GM21360 (cell line): ENCODE measurements at regions not wholly inside any gene's neighbourhood (a gene's known extent, or its start where the extent isn't known, plus 50 kb on each side); places are given as distances from the start of the nearest gene placed in this dataset.
"Not testable (repeated sequence)": the region's sequence is repeated elsewhere in the genome, so short reads cannot be mapped to it uniquely, and the experiment has no call there.

Experiments used
- ATAC-seq: cut with Tn5 transposase; IDR thresholded peaks from one replicate; pipeline ENCODE4 v1.9.1; 2021; ENCODE audit warnings: mild to moderate bottlenecking, moderate library complexity; ENCODE audit not compliant: unreplicated experiment

- peak; percentile 89 for ATAC-seq
These were observed 598.7 kb downstream of the SOX5 start for GRCh38 chr12:23350808-23351207.

GRCh38 chr12:23352670-23353069, 596.8 kb downstream of the SOX5 start:
- no peak for ATAC-seq

- ATAC-seq, result no peak
These were observed 594.7 kb downstream of the SOX5 start for GRCh38 chr12:23354800-23355199.

- ATAC-seq, result no peak
These were observed 593.0 kb downstream of the SOX5 start for GRCh38 chr12:23356440-23356839.

- no peak for ATAC-seq
These were observed 592.4 kb downstream of the SOX5 start for GRCh38 chr12:23356927-23357708.

GRCh38 chr12:23359975-23360701, 589.3 kb downstream of the SOX5 start:
- ATAC-seq, result no peak

- no peak for ATAC-seq
These were observed 587.5 kb downstream of the SOX5 start for GRCh38 chr12:23361971-23362370.

GRCh38 chr12:23368590-23368989, 580.9 kb downstream of the SOX5 start:
- ATAC-seq, result no peak

GRCh38 chr12:23375621-23376020, 573.8 kb downstream of the SOX5 start:
- no peak for ATAC-seq

- no peak for ATAC-seq
These were observed 573.2 kb downstream of the SOX5 start for GRCh38 chr12:23376238-23376637.

- ATAC-seq, result no peak
These were observed 568.9 kb downstream of the SOX5 start for GRCh38 chr12:23380419-23381100.

- not testable (repeated sequence) for ATAC-seq
These were observed 560.6 kb downstream of the SOX5 start for GRCh38 chr12:23388898-23389297.

- not testable (repeated sequence) for ATAC-seq
These were observed 560.2 kb downstream of the SOX5 start for GRCh38 chr12:23389315-23389714.

GRCh38 chr12:23399402-23399933, 550.0 kb downstream of the SOX5 start:
- no peak for ATAC-seq

GRCh38 chr12:23415180-23415579, 534.3 kb downstream of the SOX5 start:
- ATAC-seq, result no peak

- ATAC-seq, result no peak
These were observed 527.9 kb downstream of the SOX5 start for GRCh38 chr12:23421556-23421955.

- no peak for ATAC-seq
These were observed 526.3 kb downstream of the SOX5 start for GRCh38 chr12:23423097-23423687.

- ATAC-seq, result no peak
These were observed 525.7 kb downstream of the SOX5 start for GRCh38 chr12:23423796-23424195.

GRCh38 chr12:23424685-23425084, 524.8 kb downstream of the SOX5 start:
- ATAC-seq, result no peak

- ATAC-seq, result no peak
These were observed 523.1 kb downstream of the SOX5 start for GRCh38 chr12:23426328-23426727.

- no peak for ATAC-seq
These were observed 520.7 kb downstream of the SOX5 start for GRCh38 chr12:23428758-23429157.
